Adrenal gland (tissue), 9 donors: ENCODE measurements at regions not wholly inside any gene's neighbourhood (a gene's known extent, or its start where the extent isn't known, plus 50 kb on each side); places are given as distances from the start of the nearest gene placed in this dataset.

ENCODE experiments used
- DNase-seq, 7 donors: peaks; one replicate each; pipeline ENCODE4 v3.0.0-alpha.2; 2019 to 2020
- H3K27ac ChIP-seq, 5 donors: fragments of 200-600 bp; sonication (generic) in 4 of 5; 1 replicate in 3 of 5; 2 replicates in 2 of 5; pipeline versions ENCODE4 v1.5.1 to v1.8.0; 2016 to 2020; ENCODE audit warnings: mild to moderate bottlenecking in 1 of 5
- H3K27me3 ChIP-seq: fragments of 200-600 bp; 2 replicates; pipeline ENCODE4 v1.8.0; 2021
- H3K36me3 ChIP-seq, 2 donors: fragments of 200-600 bp; replicated peaks in 1 of 2; 1 replicate in 1 of 2; 2 replicates in 1 of 2; pipeline versions ENCODE4 v1.5.1 to v1.8.0; 2018 to 2022
- H3K4me1 ChIP-seq, 2 donors: fragments of 200-600 bp; replicated peaks in 1 of 2; 1 replicate in 1 of 2; 2 replicates in 1 of 2; pipeline versions ENCODE4 v1.5.1 to v1.8.0; 2018 to 2021
- H3K4me3 ChIP-seq, 4 donors: fragments of 200-600 bp; sonication (generic) in 3 of 4; one replicate each; pipeline ENCODE4 v1.5.1; 2016 to 2018
- H3K9me3 ChIP-seq, 3 donors: fragments of 200-600 bp; sonication (generic) in 1 of 3; replicated peaks in 1 of 3; 1 replicate in 2 of 3; 2 replicates in 1 of 3; pipeline versions ENCODE4 v1.5.1 to v1.8.0; 2016 to 2021
- POLR2A ChIP-seq, 2 donors: fragments of 450-650 bp; IDR thresholded peaks; one replicate each; pipeline ENCODE4 v1.6.1; 2017; ENCODE audit warnings: antibody characterized with exemption in 2 of 2, mild to moderate bottlenecking in 2 of 2, moderate library complexity in 1 of 2
- WGBS, 4 donors: extraction: QIAGEN DNeasy Blood & Tissue Kit in 2 of 4; methylation state at CpG; one replicate each; pipeline versions ENCODE4 v1.1.5 to v1.1.7; 2013 to 2017; 5-methylcytosine and 5-hydroxymethylcytosine counted together
- intact Hi-C, 2 donors: fragments of 100-400 bp; cut with DNase I; formaldehyde crosslinking; loops; one replicate each; pipeline versions ENCODE4 v1.14.1 to v1.15.0; 2022 to 2023
- TF ChIP-seq, protein P1 (sequence below), 6 experiments: fragments of 450-650 bp in 4 of 6; fragments of 200-600 bp in 2 of 6; sonication (generic) in 1 of 6; IDR thresholded peaks; 1 replicate in 5 of 6; 2 replicates in 1 of 6; pipeline versions ENCODE4 v1.5.1 to v1.8.0; 2016 to 2021; ENCODE audit warnings: antibody characterized with exemption in 6 of 6, mild to moderate bottlenecking in 2 of 6, moderate library complexity in 1 of 6
- donor health status: healthy with polysubstance abuse.
- donor health status: Bipolar disorder and iron deficiency.
- donor health status: DM: yes; HTN: yes; CAD: no.
- donor health status: DM: no; HTN: no; CAD: no.
- donor health status: DM: no; HTN: no; CAD: no.

GRCh38 chr17:77667478-77667877 lies 291.0 kb upstream of the TNRC6C start:
- TF ChIP-seq, protein P1, sequence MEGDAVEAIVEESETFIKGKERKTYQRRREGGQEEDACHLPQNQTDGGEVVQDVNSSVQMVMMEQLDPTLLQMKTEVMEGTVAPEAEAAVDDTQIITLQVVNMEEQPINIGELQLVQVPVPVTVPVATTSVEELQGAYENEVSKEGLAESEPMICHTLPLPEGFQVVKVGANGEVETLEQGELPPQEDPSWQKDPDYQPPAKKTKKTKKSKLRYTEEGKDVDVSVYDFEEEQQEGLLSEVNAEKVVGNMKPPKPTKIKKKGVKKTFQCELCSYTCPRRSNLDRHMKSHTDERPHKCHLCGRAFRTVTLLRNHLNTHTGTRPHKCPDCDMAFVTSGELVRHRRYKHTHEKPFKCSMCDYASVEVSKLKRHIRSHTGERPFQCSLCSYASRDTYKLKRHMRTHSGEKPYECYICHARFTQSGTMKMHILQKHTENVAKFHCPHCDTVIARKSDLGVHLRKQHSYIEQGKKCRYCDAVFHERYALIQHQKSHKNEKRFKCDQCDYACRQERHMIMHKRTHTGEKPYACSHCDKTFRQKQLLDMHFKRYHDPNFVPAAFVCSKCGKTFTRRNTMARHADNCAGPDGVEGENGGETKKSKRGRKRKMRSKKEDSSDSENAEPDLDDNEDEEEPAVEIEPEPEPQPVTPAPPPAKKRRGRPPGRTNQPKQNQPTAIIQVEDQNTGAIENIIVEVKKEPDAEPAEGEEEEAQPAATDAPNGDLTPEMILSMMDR (IDR thresholded peaks at IDR 0.05) = no peak
- TF ChIP-seq POLR2A (IDR thresholded peaks at IDR 0.05) = no peak
- no peak for DNase-seq
- Histone ChIP-seq H3K36me3 (no peaks in the 10 kb centered on the region), H3K9me3 (no peaks in the 10 kb centered on the region), H3K4me3 (no peak overlapping the region), H3K27me3 (no peaks in the 10 kb centered on the region), H3K4me1 (no peaks in the 10 kb centered on the region), H3K27ac (no peak overlapping the region)
- intact Hi-C loops = no loop called here
- 42 to 79% (median 55%) methylated on average over 1 of the region's 1 CpG for WGBS, 4 donors

DNA sequence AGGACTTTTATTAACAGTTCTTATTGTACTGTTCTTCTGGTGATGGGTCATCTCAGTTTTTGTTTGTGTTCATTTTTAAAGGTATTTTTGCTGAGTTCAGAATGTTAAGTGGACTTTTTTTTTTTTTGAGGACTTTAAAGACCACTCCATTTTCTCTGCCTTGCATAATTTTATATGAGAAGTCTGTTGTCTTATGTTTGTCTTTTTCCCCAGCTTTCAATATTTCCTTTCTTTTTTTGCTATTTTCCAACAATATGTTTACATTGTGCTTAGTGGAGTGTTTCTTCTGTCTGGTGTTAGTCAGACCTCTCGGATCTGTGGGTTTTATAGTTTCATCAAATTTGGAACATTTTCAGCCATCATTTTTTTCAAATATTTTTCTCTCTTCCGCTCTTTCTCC lies 290.0 kb upstream of the TNRC6C start:
- Histone ChIP-seq H3K27ac (no peak overlapping the region), H3K9me3 (no peaks in the 10 kb centered on the region), H3K27me3 (no peaks in the 10 kb centered on the region), H3K4me3 (no peak overlapping the region), H3K36me3 (no peaks in the 10 kb centered on the region), H3K4me1 (no peaks in the 10 kb centered on the region)
- no peak for DNase-seq
- intact Hi-C loops = no loop called here
- WGBS, 4 donors = 64 to 95% (median 92%) methylated on average over 2 of the region's 2 CpGs
- TF ChIP-seq, protein P1 (IDR thresholded peaks at IDR 0.05) = no peak
- no peak for TF ChIP-seq POLR2A (IDR thresholded peaks at IDR 0.05)

DNA sequence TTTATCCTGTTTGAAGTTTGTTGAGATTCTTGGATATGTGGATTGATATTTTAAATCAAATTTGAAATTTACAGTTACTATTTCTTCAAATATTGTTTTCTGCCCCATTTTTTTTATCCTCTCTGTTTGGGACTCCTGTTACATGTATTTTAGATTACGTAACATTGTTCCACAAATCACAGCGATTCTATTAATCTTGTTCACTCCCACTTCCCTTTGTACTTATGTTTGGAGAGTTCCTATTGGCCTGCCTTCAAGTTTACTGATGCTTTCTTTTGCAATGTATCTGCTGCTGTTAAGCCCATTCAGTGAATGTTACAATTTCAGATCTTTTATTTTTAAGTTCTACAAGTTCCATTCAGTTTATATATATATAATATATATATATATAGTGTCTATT lies 288.3 kb upstream of the TNRC6C start:
- Histone ChIP-seq H3K9me3 (no peaks in the 10 kb centered on the region), H3K27ac (no peak overlapping the region), H3K4me1 (no peaks in the 10 kb centered on the region), H3K36me3 (no peaks in the 10 kb centered on the region), H3K27me3 (peaks cover under 1% of the 10 kb centered on the region), H3K4me3 (no peak overlapping the region)
- TF ChIP-seq, protein P1 (IDR thresholded peaks at IDR 0.05) = no peak
- TF ChIP-seq POLR2A (IDR thresholded peaks at IDR 0.05) = no peak
- intact Hi-C loops = no loop called here
- no peak for DNase-seq
- 87 to 94% (median 91%) methylated on average over 2 of the region's 2 CpGs for WGBS, 4 donors

DNA sequence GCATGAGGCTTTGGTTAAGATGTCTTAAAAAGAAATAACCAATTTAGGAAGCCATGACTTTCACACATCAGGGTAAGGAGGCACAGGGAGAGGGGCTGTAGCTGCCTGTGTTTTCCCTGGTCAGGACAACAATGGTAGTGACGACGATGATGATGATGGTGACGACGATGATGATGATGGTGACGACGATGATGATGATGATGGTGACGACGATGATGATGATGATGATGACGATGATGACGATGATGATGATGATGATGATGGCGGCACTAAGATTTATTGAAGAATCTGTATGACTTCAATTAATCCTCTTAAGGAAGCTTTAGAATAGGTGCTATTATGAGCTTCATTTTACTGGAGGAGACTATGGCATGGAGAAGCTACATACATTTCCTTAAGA lies 284.1 kb upstream of the TNRC6C start:
- H3K27ac ChIP-seq = no peak overlapping the region
- no peak for DNase-seq
- H3K9me3 ChIP-seq = no peaks in the 10 kb centered on the region
- WGBS, 4 donors = 75 to 87% (median 83%) methylated on average over 11 of the region's 11 CpGs
- TF ChIP-seq, protein P1 (IDR thresholded peaks at IDR 0.05) = no peak
- TF ChIP-seq POLR2A (IDR thresholded peaks at IDR 0.05) = no peak
- intact Hi-C loops = no loop called here
- H3K36me3 ChIP-seq = no peaks in the 10 kb centered on the region
- H3K4me3 ChIP-seq = no peak overlapping the region
- peaks cover 4% of the 10 kb centered on the region for H3K27me3 ChIP-seq
- no peaks in the 10 kb centered on the region for H3K4me1 ChIP-seq
